ENCODE measurements at regions not wholly inside any gene's neighbourhood (a gene's known extent, or its start where the extent isn't known, plus 50 kb on each side); places are given as distances from the start of the nearest gene placed in this dataset.
A peak's percentile ranks its signal among the peaks of the same experiment; 100 is the strongest.
"Not testable (repeated sequence)": the region's sequence is repeated elsewhere in the genome, so short reads cannot be mapped to it uniquely, and the experiment has no call there.

- DNase-seq (ENCODE audit: low spot score) (no peak), ATAC-seq (ENCODE audit: low FRiP score) (no peak)
- TF ChIP-seq, protein P1, sequence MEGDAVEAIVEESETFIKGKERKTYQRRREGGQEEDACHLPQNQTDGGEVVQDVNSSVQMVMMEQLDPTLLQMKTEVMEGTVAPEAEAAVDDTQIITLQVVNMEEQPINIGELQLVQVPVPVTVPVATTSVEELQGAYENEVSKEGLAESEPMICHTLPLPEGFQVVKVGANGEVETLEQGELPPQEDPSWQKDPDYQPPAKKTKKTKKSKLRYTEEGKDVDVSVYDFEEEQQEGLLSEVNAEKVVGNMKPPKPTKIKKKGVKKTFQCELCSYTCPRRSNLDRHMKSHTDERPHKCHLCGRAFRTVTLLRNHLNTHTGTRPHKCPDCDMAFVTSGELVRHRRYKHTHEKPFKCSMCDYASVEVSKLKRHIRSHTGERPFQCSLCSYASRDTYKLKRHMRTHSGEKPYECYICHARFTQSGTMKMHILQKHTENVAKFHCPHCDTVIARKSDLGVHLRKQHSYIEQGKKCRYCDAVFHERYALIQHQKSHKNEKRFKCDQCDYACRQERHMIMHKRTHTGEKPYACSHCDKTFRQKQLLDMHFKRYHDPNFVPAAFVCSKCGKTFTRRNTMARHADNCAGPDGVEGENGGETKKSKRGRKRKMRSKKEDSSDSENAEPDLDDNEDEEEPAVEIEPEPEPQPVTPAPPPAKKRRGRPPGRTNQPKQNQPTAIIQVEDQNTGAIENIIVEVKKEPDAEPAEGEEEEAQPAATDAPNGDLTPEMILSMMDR (IDR thresholded peaks at IDR 0.05), result no peak
Measured at GRCh38 chr1:60886090-60886489, 196.3 kb upstream of the NFIA start.

- TF ChIP-seq, protein P1 (IDR thresholded peaks at IDR 0.05), result no peak
- ATAC-seq (ENCODE audit: low FRiP score), result no peak
Measured at GRCh38 chr1:60880202-60880601, 202.2 kb upstream of the NFIA start.

DNA sequence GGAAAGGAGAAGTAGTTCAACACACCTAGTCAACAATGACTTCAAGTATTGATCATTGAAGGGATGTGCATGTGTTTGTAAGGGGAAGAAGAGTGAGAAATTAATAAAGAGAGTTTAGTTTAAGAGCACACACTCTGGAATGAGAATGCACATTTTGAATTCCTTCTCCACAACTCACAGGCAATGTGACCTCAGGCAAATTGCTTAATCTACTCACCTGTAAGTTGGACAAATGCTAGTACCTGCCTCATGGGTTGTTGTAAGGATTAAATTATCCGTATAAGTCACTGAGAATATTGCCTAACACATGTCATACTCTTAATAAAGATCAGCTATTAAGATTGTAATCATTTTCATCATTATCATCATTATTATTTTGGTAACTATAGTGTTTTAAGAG, 204.0 kb upstream of the NFIA start:
- TF ChIP-seq, protein P1 (IDR thresholded peaks at IDR 0.05), result no peak
- DNase-seq (ENCODE audit: low spot score), result no peak
- ATAC-seq (ENCODE audit: low FRiP score), result no peak

More at GRCh38 chr1:60880202-60880601, 202.2 kb upstream of the NFIA start:
- no peak for DNase-seq (ENCODE audit: low spot score)

- TF ChIP-seq, protein P1 (IDR thresholded peaks at IDR 0.05), result no peak
- DNase-seq (ENCODE audit: low spot score) (no peak), ATAC-seq (ENCODE audit: low FRiP score) (no peak)
Measured at GRCh38 chr1:60877376-60877775, 205.0 kb upstream of the NFIA start.

- no peak for ATAC-seq (ENCODE audit: low FRiP score)
- TF ChIP-seq, protein P1 (IDR thresholded peaks at IDR 0.05), result no peak
- no peak for DNase-seq (ENCODE audit: low spot score)
Measured at GRCh38 chr1:60876952-60877351, 205.4 kb upstream of the NFIA start.

GRCh38 chr1:60875138-60875537, 207.2 kb upstream of the NFIA start:
- DNase-seq (ENCODE audit: low spot score), result no peak
- ATAC-seq (ENCODE audit: low FRiP score), result no peak

DNA sequence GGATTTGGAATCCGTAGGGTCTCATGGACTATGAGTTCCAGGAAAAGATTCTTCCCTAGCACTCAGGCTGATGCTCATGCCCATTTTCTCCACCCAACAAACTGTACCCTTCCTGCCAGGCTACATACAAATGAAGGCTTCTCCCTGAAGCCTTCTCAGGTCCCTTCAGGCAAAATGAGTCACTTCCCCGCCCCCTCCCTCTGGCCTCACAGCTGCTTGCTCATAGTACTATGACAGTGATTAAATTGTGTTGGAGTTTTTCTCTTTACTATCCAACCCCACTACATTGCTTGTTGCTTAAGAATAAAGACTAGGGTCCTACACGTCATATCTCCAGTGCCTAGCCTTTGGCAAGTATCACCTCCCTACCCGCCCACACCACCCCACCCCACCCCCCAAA, 207.6 kb upstream of the NFIA start:
- TF ChIP-seq, protein P1 (IDR thresholded peaks at IDR 0.05), result no peak
- ATAC-seq (ENCODE audit: low FRiP score), result peak; percentile 48
- DNase-seq (ENCODE audit: low spot score), result no peak

More at GRCh38 chr1:60875138-60875537, 207.2 kb upstream of the NFIA start:
- TF ChIP-seq, protein P1 (IDR thresholded peaks at IDR 0.05), result no peak

DNA sequence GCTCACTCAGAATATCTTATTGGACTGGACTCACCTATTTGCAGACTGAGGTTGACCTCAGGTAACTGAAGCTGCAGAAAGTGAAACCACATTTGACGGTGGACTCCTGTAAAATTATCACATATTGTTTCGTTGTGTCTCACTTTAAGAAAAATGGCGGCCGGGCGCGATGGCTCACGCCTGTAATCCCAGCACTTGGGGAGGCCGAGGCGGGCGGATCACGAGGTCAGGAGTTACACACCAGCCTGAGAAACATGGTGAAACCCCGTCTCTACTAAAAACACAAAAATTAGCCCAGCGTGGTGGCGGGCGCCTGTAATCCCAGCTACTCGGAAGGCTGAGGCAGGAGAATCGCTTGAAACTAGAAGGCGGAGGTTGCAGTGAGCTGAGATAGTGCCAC, 209.0 kb upstream of the NFIA start:
- ATAC-seq (ENCODE audit: low FRiP score); DNase-seq (ENCODE audit: low spot score): not testable (repeated sequence)
